Right renal pelvis (tissue), 4 donors: ENCODE measurements at regions not wholly inside any gene's neighbourhood (a gene's known extent, or its start where the extent isn't known, plus 50 kb on each side); places are given as distances from the start of the nearest gene placed in this dataset.
"Not testable (repeated sequence)": the region's sequence is repeated elsewhere in the genome, so short reads cannot be mapped to it uniquely, and the experiment has no call there.

Experiments used
- DNase-seq, 4 donors: peaks; one replicate each; pipeline ENCODE4 v3.0.0-alpha.2; 2013; ENCODE audit warnings: low read depth in 4 of 4, low spot score in 3 of 4, missing footprints in 1 of 4

DNA sequence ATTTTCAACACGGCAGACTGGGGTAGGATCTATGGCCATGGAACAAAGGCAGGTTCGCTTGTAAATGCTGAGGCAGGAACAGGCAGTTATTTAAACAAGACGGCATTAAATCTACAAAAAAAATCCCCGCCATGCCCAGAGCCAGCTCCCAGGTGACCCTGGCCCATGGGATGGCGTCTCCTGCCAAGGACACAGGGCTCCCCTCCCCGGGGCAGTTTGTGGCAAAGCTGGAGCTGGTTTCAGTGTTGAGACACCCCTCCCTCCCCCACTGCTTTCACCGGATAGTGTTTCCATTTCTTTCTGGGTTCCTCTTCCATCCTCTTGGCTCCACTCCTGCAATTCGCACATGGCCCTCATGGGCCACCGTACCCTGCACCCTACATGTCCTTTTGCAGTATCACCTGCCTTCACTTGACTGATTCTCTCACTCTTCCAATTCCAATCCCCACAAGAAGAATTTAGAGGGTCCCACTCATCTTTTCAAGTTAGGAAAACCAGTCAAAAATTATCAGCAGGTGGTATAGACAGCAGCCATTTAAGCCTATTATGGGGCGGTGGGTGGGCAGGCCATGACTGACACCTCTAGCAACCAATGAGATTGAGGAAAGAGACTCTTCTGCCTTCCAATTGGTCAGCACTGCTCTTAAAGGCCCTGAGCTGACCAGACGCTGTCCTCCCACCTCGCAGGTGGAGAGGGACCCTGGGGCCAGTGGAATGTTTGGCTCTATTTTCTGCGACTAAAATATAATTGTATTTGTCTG is 52.0 kb downstream of the OLIG1 start:
- DNase-seq, result no peak

DNA sequence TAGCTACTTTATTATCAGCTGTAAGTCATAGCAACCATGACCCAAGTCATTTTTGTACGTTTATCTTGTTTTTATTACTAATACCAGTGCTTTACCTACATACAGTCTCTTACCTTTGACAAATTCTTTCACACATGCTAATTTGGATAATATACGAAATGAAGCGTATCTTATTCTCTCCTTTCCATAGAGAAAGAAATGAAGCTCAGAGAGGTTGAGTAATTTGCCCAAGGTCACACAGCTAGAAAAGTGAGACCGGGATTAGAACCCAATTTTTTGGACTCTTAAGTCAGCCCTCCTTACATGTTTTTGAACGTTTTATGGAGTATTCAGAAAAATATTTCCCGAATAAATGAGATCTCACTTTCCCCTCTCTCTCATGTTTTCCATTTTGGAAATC is 52.6 kb downstream of the OLIG1 start:
- DNase-seq, result no peak

- no peak for DNase-seq
Measured at GRCh38 chr21:33123374-33124123, 53.6 kb downstream of the OLIG1 start.

DNA sequence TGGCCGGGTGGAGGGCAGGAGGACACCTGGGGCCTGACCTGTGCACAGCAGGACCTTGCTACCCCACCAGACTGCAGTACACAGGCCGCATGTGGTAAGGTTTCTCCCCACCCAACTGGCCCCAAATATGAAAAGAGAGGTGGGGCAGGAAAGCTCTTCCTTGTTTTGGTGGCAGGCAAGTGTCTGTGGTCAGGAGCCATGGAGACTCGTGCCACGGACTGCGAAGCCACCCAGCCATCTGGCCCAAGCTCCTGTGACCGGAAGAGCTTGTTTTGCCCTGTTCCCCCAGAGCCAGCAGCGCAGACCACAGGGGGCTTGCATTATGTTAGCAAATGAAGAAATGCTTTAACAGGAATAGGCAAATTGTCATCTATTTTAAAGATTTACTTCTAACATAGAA is 54.9 kb downstream of the OLIG1 start:
- no peak for DNase-seq

DNA sequence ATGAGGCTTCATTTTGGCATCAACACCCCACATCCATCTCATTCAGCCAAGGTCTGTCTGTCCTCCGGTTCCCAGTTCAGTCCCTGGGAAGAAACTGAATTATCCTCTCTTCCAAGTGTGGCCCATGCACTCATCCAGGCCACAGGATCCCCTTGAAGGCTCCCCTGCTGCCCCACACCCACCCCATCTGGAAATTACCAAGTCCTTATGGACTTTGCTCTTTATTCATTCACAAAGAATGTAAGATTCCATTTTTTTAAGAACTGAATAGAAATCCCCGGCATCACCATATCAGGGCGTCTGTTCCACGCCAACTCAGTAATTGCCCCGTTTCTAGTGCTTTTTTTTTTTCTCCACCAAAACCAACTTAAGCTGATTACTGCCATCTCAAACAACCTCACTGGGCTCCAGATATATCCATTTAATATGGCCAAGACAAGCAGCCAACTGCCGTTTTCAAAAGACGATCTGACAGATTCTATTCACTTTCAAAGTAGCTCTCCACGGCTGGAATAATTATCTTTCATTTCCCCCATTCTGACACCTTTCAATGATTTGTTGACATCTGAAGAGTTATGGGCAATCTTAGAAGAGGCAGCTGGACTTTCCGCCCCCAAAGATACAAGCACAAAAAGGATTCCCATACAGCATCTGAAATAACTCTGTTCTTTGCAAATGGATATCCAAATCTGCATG is 55.9 kb downstream of the OLIG1 start:
- no peak for DNase-seq

DNA sequence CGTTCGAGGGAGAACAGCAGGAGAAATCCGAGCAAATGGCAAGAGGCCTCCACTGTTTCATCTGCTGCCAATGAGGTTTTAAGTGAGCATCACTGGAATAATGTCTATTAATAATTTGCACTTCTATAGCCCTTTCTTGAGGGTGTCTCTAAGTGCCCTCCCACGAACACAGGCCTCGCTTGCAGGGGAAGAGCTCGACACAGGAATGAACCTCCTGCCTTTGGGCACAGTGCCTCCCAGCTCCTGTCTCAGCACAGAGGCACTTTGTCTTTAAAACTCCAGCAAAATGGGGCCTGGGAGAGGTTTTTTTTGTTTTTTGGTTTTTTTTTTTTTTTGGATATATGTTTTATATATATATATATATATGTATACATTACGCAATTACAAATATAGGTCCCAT is 56.6 kb downstream of the OLIG1 start:
- no peak for DNase-seq

- DNase-seq, result peak; percentile 50 to 73 (median 58)
Measured at GRCh38 chr21:33127154-33127867, 57.4 kb downstream of the OLIG1 start.

DNA sequence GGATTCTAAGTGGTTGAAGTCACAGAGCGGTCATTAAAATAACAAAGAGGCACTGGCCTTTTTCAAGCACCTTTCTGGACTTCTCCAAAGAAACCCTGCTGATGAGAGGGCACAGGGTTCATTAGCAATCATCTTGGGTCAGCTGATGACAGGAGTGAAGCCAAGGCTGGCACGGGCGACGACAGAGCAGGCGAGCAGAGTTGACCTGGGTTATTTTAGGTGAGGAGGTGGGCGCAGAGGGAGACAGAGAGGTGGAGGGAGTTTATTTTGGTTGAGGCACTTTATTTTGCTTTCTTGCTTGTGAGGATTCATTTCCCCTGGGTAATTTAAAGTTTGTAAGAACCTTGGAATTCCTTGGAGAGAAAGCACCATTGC is 57.9 kb downstream of the OLIG1 start:
- DNase-seq, result no peak

DNA sequence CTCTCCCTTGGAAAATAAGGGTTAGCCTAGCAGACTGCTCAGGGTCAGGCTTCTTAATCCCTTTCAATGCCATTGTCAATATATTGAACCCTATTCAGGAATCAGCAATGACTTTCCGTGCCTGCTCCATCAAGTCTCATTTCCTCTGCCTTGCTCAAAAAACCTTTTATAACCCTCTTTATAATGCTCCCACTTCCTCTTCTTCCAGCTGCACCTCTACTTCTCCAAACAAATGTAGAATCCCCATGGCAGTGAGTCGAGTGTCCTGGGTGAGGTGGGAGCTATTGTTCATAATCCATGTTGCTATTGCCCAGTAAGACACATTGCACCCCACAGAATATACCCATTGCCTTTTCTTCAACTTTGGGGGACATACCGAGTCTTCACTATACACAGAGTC is 58.6 kb downstream of the OLIG1 start:
- DNase-seq, result no peak

DNA sequence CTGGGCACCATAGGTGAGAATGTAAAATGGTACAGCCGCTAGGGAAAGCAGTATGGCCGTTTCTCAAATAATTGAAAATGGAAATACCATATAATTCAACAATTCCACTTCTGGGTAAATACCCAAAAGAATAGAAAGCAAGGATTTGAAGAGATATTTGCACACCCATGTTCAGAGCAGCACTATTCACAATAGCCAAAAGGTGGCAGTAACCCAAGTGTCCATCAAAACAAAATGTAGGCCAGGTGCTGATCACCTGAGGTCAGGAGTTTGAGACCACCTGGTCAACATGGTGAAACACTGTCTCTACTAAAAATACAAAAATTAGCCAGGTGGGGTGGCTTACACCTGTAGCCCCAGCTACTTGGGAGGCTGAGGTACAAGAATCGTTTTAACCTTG is 62.1 kb downstream of the OLIG1 start:
- DNase-seq, result no peak

- DNase-seq, result no peak
Measured at GRCh38 chr21:33133892-33134291, 64.0 kb downstream of the OLIG1 start.

DNA sequence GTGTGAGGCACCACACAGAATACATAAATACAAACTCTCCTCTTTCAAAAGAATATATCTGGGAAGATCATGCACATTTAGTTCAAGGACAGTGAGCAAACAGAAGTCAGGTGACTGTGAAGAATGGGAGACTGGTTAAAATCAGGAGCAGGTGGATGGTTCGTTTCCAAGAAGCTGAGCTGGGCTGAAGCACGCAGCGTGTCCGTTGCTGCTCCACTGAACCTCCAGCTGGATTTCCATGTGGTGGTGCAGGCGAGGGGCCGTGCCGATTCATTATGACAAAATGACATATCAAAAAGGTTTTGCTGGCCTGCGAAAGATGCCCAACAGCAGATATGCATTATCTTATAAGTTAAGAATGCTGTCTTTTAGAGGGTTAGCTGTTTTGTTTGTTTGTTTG is 66.0 kb downstream of the OLIG1 start:
- DNase-seq, result no peak

DNA sequence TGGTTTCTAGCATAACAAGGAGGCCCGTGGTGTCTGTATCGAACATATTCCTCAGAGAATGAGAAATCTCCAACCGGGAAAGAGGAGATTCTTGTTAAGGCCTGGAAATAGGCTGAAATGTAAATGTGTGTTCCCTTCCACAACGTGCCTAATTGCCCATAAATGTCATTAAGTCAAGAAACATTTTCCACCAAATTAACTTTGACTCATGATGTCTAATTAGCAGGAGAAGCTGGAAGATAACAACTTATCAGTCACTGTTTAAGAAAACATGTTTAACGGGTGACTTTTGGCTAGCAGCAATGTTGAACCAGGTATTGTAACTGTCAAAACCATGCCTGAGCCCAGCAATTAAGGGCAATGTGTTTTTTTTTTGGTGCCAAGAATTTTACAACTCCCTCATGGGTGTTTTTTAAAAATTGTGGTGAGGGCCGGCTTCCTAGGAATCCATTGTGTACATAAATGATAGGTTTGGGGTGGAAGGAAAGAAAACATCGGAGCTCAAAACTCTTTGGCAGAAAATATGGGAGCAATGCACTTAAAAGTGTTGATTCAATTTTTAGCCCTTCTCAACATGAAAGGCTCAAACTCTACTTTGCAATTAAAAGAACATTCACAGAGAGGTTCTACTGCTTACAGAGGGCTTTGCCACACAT is 67.0 kb downstream of the OLIG1 start:
- no peak for DNase-seq

GRCh38 chr21:33139084-33139483 is 69.1 kb downstream of the OLIG1 start:
- no peak for DNase-seq

GRCh38 chr21:33140288-33140687 is 70.3 kb downstream of the OLIG1 start:
- DNase-seq, result no peak

DNA sequence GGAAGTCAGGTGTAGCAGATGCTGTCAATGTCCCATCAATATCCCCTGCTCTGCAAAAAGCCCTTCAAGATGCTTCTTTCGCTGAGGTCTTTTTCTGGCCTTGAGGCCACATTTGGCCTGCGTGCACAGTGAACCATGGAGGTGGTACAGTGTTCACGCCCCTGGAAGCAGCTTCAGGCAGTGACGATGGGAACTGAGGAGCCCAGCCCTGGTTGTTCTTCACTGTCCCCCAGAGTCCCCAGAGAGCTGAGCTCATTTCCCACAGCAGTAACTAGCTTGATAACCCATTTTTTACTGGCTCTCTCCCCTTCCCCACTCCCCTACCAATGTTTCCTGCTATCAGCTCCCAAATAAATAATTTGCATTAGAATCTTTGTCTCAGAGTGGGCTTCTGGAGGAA is 76.5 kb downstream of the OLIG1 start:
- no peak for DNase-seq

DNA sequence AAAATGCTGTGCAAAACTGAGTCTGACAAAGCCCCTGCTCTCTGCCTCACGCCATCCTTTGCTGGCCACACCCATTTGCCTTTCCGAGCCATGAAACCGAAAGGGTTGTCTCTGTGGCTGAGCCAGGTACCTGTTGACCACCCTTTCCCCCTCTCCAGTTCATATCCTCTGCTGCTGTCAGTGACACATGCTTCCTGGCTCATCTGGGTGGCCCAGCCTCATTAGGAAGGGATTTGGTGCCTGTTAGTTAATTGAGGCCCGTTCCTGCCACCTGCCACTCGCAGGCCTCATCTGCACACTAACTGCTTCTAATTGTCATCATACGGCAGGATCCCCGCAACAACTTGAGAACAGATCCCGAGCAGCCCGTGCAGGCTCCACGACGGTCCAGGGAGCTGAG is 79.2 kb downstream of the OLIG1 start:
- no peak for DNase-seq

DNA sequence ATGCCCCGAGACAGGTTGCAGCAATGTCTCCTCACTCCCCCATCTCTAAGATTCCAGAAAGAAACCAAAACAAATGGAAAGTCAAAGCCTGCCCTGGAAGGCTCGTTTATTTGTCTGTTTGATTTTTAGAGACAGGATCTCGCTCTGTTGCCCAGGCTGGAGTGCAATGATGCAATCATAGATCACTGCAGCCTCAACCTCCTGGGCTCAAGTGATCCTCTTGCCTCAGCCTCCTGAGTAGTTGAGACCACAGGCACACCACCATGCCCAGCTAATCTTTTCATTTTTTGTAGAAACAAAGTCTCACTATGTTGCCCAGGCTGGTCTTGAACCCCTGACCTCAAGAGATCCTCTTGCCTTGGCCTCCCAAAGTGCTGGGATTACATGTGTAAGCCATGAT is 78.8 kb upstream of the IFNAR2 start:
- DNase-seq, result not testable (repeated sequence)

DNA sequence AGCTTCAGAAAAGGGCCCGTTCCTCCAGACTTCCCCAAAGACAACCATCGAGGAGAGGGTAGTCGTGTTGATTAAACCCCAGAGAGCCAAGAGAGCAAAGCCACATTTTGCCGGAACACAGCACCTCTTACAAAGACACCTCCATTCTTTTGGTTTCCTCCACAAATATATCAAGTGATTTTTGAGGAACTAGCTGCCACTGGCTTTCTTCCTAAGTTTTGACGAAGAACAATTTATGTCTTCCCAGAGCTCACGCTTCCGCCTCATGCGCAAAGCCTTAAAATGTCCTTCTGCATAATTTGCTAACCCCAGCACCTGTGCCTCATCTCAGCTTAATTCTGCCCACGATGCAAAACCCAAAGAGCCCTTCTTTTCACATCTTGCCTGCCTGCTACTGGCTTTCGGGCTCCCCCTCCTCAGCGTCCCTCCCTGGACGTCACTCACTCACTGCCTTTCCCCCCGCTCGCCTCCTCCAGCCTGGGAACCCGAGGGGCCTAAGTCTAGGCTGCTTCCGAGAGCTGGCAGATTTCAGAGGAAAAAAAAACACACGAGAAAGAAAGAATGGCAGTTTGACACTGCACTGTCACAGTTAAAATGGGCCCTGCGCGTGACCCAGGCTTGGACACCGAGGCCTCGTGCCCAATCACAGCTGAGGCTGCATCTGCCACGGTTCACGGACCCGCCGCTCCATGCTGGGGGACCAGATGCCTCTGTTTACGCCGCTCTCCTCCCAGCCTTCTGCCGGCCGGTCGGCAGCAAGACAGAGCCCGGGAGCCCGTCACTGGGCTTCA is 77.6 kb upstream of the IFNAR2 start:
- no peak for DNase-seq

DNA sequence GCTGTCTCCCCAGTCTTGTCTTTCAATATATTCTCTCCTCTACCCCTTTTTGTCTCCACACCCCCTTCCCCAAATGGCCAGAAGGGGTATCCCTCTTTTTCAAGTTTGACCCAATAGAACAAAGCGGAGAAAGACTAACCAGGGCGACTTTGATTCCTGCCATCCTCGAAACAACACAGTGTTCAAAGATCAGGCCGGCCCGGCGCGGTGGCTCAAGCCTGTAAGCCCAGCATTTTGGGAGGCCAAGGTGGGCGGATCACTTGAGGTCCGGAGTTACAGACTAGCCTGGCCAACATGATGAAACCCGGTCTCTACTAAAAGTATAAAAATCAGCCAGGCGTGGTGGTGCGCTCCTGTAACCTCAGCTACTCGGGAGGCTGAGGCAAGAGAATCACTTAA is 77.0 kb upstream of the IFNAR2 start:
- no peak for DNase-seq
